ENCODE measurements at regions not wholly inside any gene's neighbourhood (a gene's known extent, or its start where the extent isn't known, plus 50 kb on each side); places are given as distances from the start of the nearest gene placed in this dataset.

DNA sequence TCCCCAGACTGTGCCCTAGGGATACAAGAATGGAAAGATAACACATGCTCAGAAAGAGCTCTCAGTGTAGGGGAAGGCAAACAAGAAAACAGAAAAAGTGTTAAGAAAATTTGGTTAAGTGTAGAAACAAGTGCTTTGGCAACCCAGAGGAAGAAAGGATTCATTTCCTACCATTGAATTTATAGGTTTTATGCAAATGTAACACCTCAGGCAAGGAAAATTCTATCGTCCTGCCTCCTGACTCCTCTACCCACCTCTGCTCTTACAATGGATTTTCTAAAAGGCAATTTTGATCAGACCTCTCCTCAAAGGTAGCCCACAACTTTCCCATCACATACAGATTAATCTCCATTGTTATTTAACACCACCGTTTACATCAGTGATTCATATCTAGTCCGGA lies 298.7 kb downstream of the RFC3 start:
- intact Hi-C loops (cut with DNase I): no loop called here
- H3K36me3 ChIP-seq: no peaks in the 10 kb centered on the region
- DNase-seq: no peak
- no peak for TF ChIP-seq POLR2A (IDR thresholded peaks at IDR 0.05)
- TF ChIP-seq, protein P1, sequence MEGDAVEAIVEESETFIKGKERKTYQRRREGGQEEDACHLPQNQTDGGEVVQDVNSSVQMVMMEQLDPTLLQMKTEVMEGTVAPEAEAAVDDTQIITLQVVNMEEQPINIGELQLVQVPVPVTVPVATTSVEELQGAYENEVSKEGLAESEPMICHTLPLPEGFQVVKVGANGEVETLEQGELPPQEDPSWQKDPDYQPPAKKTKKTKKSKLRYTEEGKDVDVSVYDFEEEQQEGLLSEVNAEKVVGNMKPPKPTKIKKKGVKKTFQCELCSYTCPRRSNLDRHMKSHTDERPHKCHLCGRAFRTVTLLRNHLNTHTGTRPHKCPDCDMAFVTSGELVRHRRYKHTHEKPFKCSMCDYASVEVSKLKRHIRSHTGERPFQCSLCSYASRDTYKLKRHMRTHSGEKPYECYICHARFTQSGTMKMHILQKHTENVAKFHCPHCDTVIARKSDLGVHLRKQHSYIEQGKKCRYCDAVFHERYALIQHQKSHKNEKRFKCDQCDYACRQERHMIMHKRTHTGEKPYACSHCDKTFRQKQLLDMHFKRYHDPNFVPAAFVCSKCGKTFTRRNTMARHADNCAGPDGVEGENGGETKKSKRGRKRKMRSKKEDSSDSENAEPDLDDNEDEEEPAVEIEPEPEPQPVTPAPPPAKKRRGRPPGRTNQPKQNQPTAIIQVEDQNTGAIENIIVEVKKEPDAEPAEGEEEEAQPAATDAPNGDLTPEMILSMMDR (IDR thresholded peaks at IDR 0.05): no peak
- H3K4me3 ChIP-seq (replicated peaks in 1 of 3): no peak overlapping the region
- H3K9me3 ChIP-seq: no peaks in the 10 kb centered on the region
- 80 to 86% methylated on average over 3 of the region's 3 CpGs for WGBS, 2 donors
- no peaks in the 10 kb centered on the region for H3K4me1 ChIP-seq
- H3K27me3 ChIP-seq: no peaks in the 10 kb centered on the region
- no peak overlapping the region for H3K27ac ChIP-seq

DNA sequence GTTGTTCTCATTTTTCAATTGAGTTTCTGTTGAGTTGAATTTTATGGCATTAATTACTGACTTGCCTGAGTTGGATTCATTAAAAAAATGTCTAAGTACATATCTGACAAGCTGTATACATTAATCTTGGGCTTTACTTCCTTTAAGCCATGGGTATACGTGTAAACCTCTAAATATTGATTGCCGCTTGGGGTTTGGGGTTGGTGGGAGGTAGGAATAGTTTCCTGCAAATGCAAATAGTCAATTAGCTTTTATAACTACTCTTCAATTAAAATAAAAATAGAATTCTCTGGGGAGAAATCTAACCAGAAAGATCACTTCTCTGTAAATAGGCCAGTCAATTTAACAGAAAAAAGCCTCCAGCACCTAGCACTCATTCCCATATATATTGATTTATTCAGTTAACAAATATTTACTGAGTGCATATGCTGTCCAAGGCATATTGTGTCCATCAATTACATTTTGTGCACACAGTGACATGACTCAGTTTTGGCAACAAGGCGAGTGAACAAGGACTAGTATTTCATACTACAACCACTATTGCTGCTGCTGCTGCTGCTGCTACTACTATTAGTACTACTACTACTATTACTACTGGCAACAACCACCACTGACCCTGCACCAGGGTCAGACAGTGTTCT lies 306.8 kb downstream of the RFC3 start:
- TF ChIP-seq, protein P1 (IDR thresholded peaks at IDR 0.05): no peak
- TF ChIP-seq POLR2A (IDR thresholded peaks at IDR 0.05): no peak

DNA sequence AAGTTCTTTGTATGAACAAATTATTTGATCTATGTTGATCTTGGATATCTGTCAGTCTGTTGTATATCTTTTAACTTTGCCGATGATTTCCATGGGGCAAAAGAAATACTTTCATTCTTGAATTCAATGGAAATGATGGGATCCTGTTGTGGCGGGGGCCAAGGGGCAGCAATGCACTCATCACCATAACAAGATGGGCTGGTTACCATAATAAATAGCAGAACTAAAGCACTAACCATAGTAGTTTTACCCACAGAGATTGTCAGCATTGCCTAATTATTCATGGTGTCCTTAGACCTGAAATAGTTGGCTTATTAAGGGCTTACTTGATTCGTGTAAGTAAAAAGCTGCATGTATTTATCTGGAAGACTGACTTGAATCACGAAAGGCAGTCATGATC lies 309.6 kb downstream of the RFC3 start:
- Histone ChIP-seq H3K4me3 (replicated peaks in 1 of 3) (no peak overlapping the region), H3K27me3 (no peaks in the 10 kb centered on the region), H3K9me3 (no peaks in the 10 kb centered on the region), H3K27ac (no peak overlapping the region), H3K36me3 (no peaks in the 10 kb centered on the region), H3K4me1 (no peaks in the 10 kb centered on the region)
- TF ChIP-seq, protein P1 (IDR thresholded peaks at IDR 0.05): no peak
- TF ChIP-seq POLR2A (IDR thresholded peaks at IDR 0.05): no peak
- intact Hi-C loops (cut with DNase I): no loop called here
- DNase-seq: no peak
- WGBS, 2 donors: 94 to 95% methylated on average over 4 of the region's 4 CpGs

More for the DNA sequence above, 306.8 kb downstream of the RFC3 start:
- no peaks in the 10 kb centered on the region for H3K9me3 ChIP-seq
- H3K4me3 ChIP-seq (replicated peaks in 1 of 3): no peak overlapping the region
- DNase-seq: no peak
- intact Hi-C loops (cut with DNase I): no loop called here
- H3K27me3 ChIP-seq: no peaks in the 10 kb centered on the region
- H3K36me3 ChIP-seq: no peaks in the 10 kb centered on the region
- 87 to 90% methylated on average over 3 of the region's 3 CpGs for WGBS, 2 donors
- no peak overlapping the region for H3K27ac ChIP-seq
- no peaks in the 10 kb centered on the region for H3K4me1 ChIP-seq

DNA sequence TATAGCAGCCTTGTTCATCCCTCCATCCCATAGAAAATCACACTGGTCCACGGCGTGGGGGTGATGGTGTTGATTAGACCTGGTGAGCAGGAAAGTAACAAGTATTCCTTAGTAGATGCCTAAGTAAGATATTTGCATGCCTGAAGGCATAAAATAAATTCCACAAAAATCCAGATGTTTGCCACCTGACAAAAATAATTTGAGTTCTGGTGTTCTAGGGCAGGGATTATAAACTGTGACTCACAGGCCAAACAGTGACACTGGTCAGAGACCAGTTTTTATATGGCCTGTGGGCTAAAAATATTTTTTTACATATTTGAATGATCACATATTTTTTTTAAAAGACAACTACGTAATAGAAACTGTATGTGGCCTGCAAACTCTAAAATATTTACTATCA lies 310.7 kb downstream of the RFC3 start:
- H3K9me3 ChIP-seq: no peaks in the 10 kb centered on the region
- H3K27ac ChIP-seq: no peak overlapping the region
- H3K36me3 ChIP-seq: no peaks in the 10 kb centered on the region
- H3K27me3 ChIP-seq: no peaks in the 10 kb centered on the region
- intact Hi-C loops (cut with DNase I): no loop called here
- WGBS, 2 donors: 88 to 90% methylated on average over 3 of the region's 3 CpGs
- no peak for TF ChIP-seq POLR2A (IDR thresholded peaks at IDR 0.05)
- TF ChIP-seq, protein P1 (IDR thresholded peaks at IDR 0.05): no peak
- H3K4me3 ChIP-seq (replicated peaks in 1 of 3): no peak overlapping the region
- H3K4me1 ChIP-seq: no peaks in the 10 kb centered on the region
- no peak for DNase-seq

DNA sequence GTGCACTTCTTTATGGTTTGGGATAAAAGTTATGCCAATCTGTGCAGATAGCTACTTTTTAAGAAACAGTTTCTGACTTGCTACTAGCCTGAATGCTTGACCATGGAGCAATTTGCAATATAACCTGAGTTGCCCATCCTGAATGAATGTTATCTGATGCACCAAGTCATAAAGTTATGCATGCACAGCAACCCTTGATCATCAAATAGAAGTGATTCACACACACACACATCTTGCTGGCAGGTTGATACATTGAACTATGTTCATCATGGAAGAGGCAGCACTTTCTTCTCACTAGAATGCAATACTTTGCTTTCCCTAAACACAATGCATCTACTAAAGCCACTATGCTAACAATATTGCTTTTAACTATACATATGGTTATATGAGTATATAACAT lies 311.5 kb downstream of the RFC3 start:
- DNase-seq: no peak
- intact Hi-C loops (cut with DNase I): no loop called here
- Histone ChIP-seq H3K36me3 (no peaks in the 10 kb centered on the region), H3K27ac (no peak overlapping the region), H3K4me3 (replicated peaks in 1 of 3) (no peak overlapping the region), H3K4me1 (no peaks in the 10 kb centered on the region), H3K27me3 (no peaks in the 10 kb centered on the region), H3K9me3 (no peaks in the 10 kb centered on the region)
- no peak for TF ChIP-seq POLR2A (IDR thresholded peaks at IDR 0.05)
- TF ChIP-seq, protein P1 (IDR thresholded peaks at IDR 0.05): no peak

All from thyroid gland (tissue), 4 donors.